IMR-90 (cell line): ENCODE measurements at regions not wholly inside any gene's neighbourhood (a gene's known extent, or its start where the extent isn't known, plus 50 kb on each side); places are given as distances from the start of the nearest gene placed in this dataset.

Experiments used
- BHLHE40 ChIP-seq: fragments of 150-350 bp; IDR thresholded peaks from 2 replicates; pipeline ENCODE4 v1.6.1; 2016; ENCODE audit warnings: mild to moderate bottlenecking, low read depth, low read length
- CEBPB ChIP-seq: IDR thresholded peaks from 2 replicates; pipeline ENCODE4 v1.6.1; 2012; ENCODE audit warnings: low read depth, low read length, improper control_type of control experiment
- CTCF ChIP-seq: conservative IDR thresholded peaks from 2 replicates; pipeline ENCODE4 v1.5.1; 2012; ENCODE audit warnings: mild to moderate bottlenecking, low read depth, low read length, improper control_type of control experiment
- ELK1 ChIP-seq: fragments of 150-350 bp; IDR thresholded peaks from 2 replicates; pipeline ENCODE4 v1.6.1; 2016; ENCODE audit warnings: low read depth, mild to moderate bottlenecking, low read length, moderate library complexity, borderline replicate concordance
- FOS ChIP-seq: fragments of 150-350 bp; IDR thresholded peaks from 2 replicates; pipeline ENCODE4 v1.6.1; 2016; ENCODE audit warnings: low read depth, low read length
- MAFK ChIP-seq: IDR thresholded peaks from 2 replicates; pipeline ENCODE4 v1.6.1; 2012; ENCODE audit warnings: low read depth, low read length, improper control_type of control experiment
- MAZ ChIP-seq: IDR thresholded peaks from 2 replicates; pipeline ENCODE4 v1.6.1; 2012; ENCODE audit warnings: low read depth, mild to moderate bottlenecking, low read length, improper control_type of control experiment, moderate library complexity, borderline replicate concordance
- MXI1 ChIP-seq: IDR thresholded peaks from 2 replicates; pipeline ENCODE4 v1.6.1; 2012; ENCODE audit warnings: low read depth, mild to moderate bottlenecking, low read length, moderate library complexity, borderline replicate concordance
- POLR2A ChIP-seq: IDR thresholded peaks from 2 replicates; pipeline ENCODE4 v1.6.1; 2012; ENCODE audit warnings: mild to moderate bottlenecking, low read depth, low read length
- USF2 ChIP-seq: fragments of 150-350 bp; IDR thresholded peaks from 2 replicates; pipeline ENCODE4 v1.6.1; 2017; ENCODE audit warnings: mild to moderate bottlenecking, antibody characterized with exemption, low read length, low read depth

- TF ChIP-seq CEBPB (no peak), MAFK (no peak), BHLHE40 (no peak), POLR2A (no peak), CTCF (no peak), FOS (no peak), MXI1 (no peak), MAZ (no peak), USF2 (no peak), ELK1 (no peak)
These were observed 206.3 kb downstream of the OMA1 start for GRCh38 chr1:58340185-58340584.
